Neural crest cell (in vitro differentiated cells): ENCODE measurements at regions not wholly inside any gene's neighbourhood (a gene's known extent, or its start where the extent isn't known, plus 50 kb on each side); places are given as distances from the start of the nearest gene placed in this dataset.

Experiments used
- DNase-seq: peaks from one replicate; pipeline ENCODE4 v3.0.0; 2021; ENCODE audit warnings: low read depth, mixed read lengths, low spot score
- H3K27ac Mint-ChIP-seq: one replicate; pipeline ENCODE4 v1.8.0; 2021; ENCODE audit warnings: mild to moderate bottlenecking, mixed read lengths; ENCODE audit not compliant: unreplicated experiment
- H3K27me3 Mint-ChIP-seq: 2 replicates; pipeline ENCODE4 v1.8.0; 2021; ENCODE audit warnings: low read depth, mild to moderate bottlenecking, mixed read lengths
- H3K36me3 Mint-ChIP-seq: 2 replicates; pipeline ENCODE4 v1.8.0; 2021; ENCODE audit warnings: low read depth, mild to moderate bottlenecking, mixed read lengths
- H3K4me1 Mint-ChIP-seq: 2 replicates; pipeline ENCODE4 v1.8.0; 2021; ENCODE audit warnings: mixed read lengths
- H3K4me3 Mint-ChIP-seq: one replicate; pipeline ENCODE4 v1.8.0; 2021; ENCODE audit warnings: mild to moderate bottlenecking, mixed read lengths
- H3K9me3 Mint-ChIP-seq: 2 replicates; pipeline ENCODE4 v1.8.0; 2021; ENCODE audit warnings: mixed read lengths
- TF ChIP-seq, protein P1 (sequence below): fragments of 200-600 bp; sonication (generic); conservative IDR thresholded peaks from 2 replicates; pipeline ENCODE4 v1.5.0; 2021; ENCODE audit warnings: antibody characterized with exemption, mild to moderate bottlenecking

DNA sequence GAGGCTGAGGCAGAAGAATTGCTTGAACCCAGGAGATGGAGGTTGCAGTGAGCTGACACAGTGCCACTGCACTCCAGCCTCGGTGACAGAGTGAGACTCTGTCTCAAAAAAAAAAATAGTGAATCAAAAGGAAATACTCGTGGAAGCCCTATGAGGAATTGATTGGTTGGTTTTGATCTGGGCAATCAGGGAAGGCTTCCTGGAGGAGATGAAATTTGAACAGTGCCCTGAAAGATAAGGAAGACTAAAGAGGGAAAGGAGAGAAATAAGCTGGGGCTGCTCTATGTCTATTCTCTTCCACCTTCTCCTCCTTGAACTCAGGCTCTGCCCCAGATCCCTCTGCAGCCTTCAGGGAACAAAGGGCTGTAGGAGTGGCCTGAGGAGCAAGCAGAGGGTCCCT is 54.1 kb downstream of the IRF2BPL start:
- TF ChIP-seq, protein P1, sequence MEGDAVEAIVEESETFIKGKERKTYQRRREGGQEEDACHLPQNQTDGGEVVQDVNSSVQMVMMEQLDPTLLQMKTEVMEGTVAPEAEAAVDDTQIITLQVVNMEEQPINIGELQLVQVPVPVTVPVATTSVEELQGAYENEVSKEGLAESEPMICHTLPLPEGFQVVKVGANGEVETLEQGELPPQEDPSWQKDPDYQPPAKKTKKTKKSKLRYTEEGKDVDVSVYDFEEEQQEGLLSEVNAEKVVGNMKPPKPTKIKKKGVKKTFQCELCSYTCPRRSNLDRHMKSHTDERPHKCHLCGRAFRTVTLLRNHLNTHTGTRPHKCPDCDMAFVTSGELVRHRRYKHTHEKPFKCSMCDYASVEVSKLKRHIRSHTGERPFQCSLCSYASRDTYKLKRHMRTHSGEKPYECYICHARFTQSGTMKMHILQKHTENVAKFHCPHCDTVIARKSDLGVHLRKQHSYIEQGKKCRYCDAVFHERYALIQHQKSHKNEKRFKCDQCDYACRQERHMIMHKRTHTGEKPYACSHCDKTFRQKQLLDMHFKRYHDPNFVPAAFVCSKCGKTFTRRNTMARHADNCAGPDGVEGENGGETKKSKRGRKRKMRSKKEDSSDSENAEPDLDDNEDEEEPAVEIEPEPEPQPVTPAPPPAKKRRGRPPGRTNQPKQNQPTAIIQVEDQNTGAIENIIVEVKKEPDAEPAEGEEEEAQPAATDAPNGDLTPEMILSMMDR = no peak
- no peaks in the 10 kb centered on the region for H3K27me3 Mint-ChIP-seq
- H3K9me3 Mint-ChIP-seq = no peaks in the 10 kb centered on the region
- no peak overlapping the region for H3K4me3 Mint-ChIP-seq
- H3K27ac Mint-ChIP-seq = no peak overlapping the region
- no peaks in the 10 kb centered on the region for H3K36me3 Mint-ChIP-seq
- no peak for DNase-seq
- peaks cover 32% of the 10 kb centered on the region for H3K4me1 Mint-ChIP-seq

DNA sequence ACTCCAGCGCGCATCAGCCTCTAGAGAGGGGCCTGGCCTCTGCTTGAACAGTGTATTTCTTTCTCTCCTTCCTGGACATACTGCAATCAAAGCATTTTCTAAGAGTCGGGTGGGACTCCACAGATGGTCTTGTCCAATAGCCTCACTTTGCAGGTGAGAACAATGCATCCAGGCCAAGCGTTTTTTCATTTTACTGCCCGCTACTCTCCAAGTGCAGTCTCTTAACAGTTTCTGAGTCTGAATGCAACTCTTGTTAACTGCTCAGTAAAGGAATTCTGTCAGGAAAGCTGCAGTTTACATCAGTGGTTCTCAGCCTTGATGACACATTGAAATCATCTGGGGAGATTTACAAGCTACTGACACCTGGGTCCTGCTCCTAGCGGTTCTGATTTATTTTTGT is 57.0 kb downstream of the IRF2BPL start:
- peaks cover 34% of the 10 kb centered on the region for H3K4me1 Mint-ChIP-seq
- no peaks in the 10 kb centered on the region for H3K36me3 Mint-ChIP-seq
- no peak for DNase-seq
- TF ChIP-seq, protein P1 = no peak
- no peaks in the 10 kb centered on the region for H3K9me3 Mint-ChIP-seq
- peak overlapping the region; percentile 38 for H3K27ac Mint-ChIP-seq
- H3K4me3 Mint-ChIP-seq = no peak overlapping the region
- H3K27me3 Mint-ChIP-seq = no peaks in the 10 kb centered on the region

DNA sequence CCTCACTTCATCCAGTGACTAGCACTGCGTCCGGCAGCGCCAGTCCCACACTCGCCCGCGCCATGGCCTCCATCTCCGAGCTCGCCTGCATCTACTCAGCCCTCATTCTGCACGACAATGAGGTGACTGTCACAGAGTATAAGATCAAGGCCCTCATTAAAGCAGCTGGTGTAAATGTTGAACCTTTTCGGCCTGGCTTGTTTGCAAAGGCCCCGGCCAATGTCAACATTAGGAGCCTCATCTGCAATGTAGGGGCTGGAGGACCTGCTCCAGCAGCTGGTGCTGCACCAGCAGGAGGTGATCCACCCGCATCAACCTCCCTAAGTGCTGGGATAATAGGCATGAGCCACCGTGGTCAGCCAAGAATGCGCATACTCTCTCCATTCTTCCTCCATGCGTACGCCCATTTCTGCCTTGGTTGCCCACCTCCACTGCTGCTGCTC is 59.9 kb downstream of the IRF2BPL start:
- no peaks in the 10 kb centered on the region for H3K9me3 Mint-ChIP-seq
- no peaks in the 10 kb centered on the region for H3K27me3 Mint-ChIP-seq
- TF ChIP-seq, protein P1 = no peak
- no peaks in the 10 kb centered on the region for H3K36me3 Mint-ChIP-seq
- H3K4me1 Mint-ChIP-seq = peaks cover 45% of the 10 kb centered on the region
- no peak overlapping the region for H3K4me3 Mint-ChIP-seq
- no peak for DNase-seq
- no peak overlapping the region for H3K27ac Mint-ChIP-seq

DNA sequence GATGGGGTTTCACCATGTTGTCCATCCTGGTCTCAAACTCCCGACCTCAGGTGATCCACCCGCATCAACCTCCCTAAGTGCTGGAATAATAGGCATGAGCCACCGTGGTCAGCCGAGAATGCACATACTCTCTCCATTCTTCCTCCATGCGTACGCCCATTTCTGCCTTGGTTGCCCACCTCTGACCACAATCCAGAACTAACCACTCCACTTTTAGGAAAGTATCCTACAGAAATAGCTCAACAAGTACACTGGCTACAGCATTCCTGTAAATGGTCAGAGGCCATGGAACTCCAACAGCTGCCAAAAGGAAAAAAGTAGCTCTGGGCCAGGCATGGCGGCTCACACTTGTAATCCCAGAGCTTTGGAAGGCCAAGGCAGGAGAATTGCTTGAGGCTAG is 60.7 kb downstream of the IRF2BPL start:
- TF ChIP-seq, protein P1 = no peak
- Mint-ChIP-seq H3K36me3 (no peaks in the 10 kb centered on the region), H3K27ac (no peak overlapping the region), H3K9me3 (no peaks in the 10 kb centered on the region), H3K4me1 (peaks cover 52% of the 10 kb centered on the region), H3K27me3 (no peaks in the 10 kb centered on the region), H3K4me3 (no peak overlapping the region)
- no peak for DNase-seq

DNA sequence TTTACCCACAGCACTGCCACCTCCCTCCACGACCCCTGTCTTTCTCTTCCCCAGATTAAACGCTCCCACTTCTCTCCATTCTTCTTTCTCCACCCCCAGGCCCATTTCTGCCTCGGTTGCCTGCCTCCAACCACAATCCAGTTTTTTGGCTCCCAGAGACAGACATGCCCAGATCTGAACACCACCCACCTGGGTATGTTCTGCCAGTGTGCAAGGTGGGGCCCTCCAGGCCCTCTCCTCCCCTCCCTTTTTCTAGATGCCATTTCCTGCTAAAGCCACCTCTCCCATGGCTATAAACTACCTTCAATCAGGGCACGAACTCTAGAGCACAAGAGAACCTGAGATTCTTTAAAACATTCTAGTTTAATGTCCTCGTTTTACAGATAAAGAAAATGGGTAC is 63.3 kb downstream of the IRF2BPL start:
- Mint-ChIP-seq H3K4me1 (peaks cover 59% of the 10 kb centered on the region), H3K9me3 (no peaks in the 10 kb centered on the region), H3K36me3 (no peaks in the 10 kb centered on the region), H3K27me3 (no peaks in the 10 kb centered on the region), H3K27ac (peak overlapping the region; percentile 43), H3K4me3 (peak overlapping the region; percentile 47)
- DNase-seq = no peak
- TF ChIP-seq, protein P1 = no peak

DNA sequence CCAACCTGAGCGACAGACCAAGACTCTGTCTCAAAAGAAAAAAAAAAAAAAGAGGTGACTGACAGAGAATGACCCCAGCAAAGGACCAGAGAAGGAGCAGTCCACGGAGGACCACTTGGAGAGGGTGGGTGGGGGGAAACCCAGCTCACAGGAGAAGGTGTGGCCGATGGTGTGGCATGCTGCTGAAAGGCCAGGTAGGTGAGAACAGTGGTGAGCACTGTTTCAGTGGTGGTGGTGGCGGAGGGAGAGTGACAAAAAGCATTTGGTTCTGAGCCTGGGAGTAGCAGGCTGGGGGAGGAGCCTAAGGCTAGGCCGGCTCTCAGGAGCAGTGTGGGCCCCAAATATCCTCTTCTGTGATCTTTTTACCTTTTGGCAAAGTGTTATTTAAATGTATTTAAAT is 63.8 kb downstream of the IRF2BPL start:
- DNase-seq = no peak
- H3K4me3 Mint-ChIP-seq = no peak overlapping the region
- peaks cover 63% of the 10 kb centered on the region for H3K4me1 Mint-ChIP-seq
- no peaks in the 10 kb centered on the region for H3K9me3 Mint-ChIP-seq
- H3K27me3 Mint-ChIP-seq = no peaks in the 10 kb centered on the region
- no peaks in the 10 kb centered on the region for H3K36me3 Mint-ChIP-seq
- H3K27ac Mint-ChIP-seq = peak overlapping the region; percentile 94
- TF ChIP-seq, protein P1 = no peak
